DMS114 treated with DMSO at 0.1 percent for 48 hours (cell line): ENCODE measurements at regions not wholly inside any gene's neighbourhood (a gene's known extent, or its start where the extent isn't known, plus 50 kb on each side); places are given as distances from the start of the nearest gene placed in this dataset.
"Not testable (repeated sequence)": the region's sequence is repeated elsewhere in the genome, so short reads cannot be mapped to it uniquely, and the experiment has no call there.

ENCODE experiments used
- DNase-seq: peaks from one replicate; lab custom pipeline; 2025; ENCODE audit not compliant: unreplicated experiment; lab: John Stamatoyannopoulos, UW

GRCh38 chr3:75434276-75434912, 229.7 kb upstream of the FRG2C start:
- DNase-seq = not testable (repeated sequence)

GRCh38 chr3:75434913-75435793, 229.0 kb upstream of the FRG2C start:
- DNase-seq = peak; percentile 82

GRCh38 chr3:75435794-75436400, 228.2 kb upstream of the FRG2C start:
- peak; percentile 60 for DNase-seq

- not testable (repeated sequence) for DNase-seq
Observed at GRCh38 chr3:75440986-75441385, 223.1 kb upstream of the FRG2C start.

GRCh38 chr3:75444634-75445033, 219.5 kb upstream of the FRG2C start:
- DNase-seq = not testable (repeated sequence)

- DNase-seq = not testable (repeated sequence)
Observed at GRCh38 chr3:75445234-75445633, 218.9 kb upstream of the FRG2C start.

- DNase-seq = not testable (repeated sequence)
Observed at GRCh38 chr3:75446948-75447347, 217.2 kb upstream of the FRG2C start.

- not testable (repeated sequence) for DNase-seq
Observed at GRCh38 chr3:75453328-75453727, 210.8 kb upstream of the FRG2C start.

- DNase-seq = not testable (repeated sequence)
Observed at GRCh38 chr3:75453839-75454238, 210.3 kb upstream of the FRG2C start.

- not testable (repeated sequence) for DNase-seq
Observed at GRCh38 chr3:75474530-75474929, 189.6 kb upstream of the FRG2C start.

GRCh38 chr3:75496600-75496999, 167.5 kb upstream of the FRG2C start:
- not testable (repeated sequence) for DNase-seq

- DNase-seq = not testable (repeated sequence)
Observed at GRCh38 chr3:75500357-75500756, 163.8 kb upstream of the FRG2C start.

- not testable (repeated sequence) for DNase-seq
Observed at GRCh38 chr3:75502171-75502570, 162.0 kb upstream of the FRG2C start.

GRCh38 chr3:75502769-75503756, 161.1 kb upstream of the FRG2C start:
- not testable (repeated sequence) for DNase-seq

- DNase-seq = no peak
Observed at GRCh38 chr3:75506603-75507002, 157.5 kb upstream of the FRG2C start.

GRCh38 chr3:75507956-75508355, 156.2 kb upstream of the FRG2C start:
- not testable (repeated sequence) for DNase-seq

- not testable (repeated sequence) for DNase-seq
Observed at GRCh38 chr3:75527657-75528056, 136.5 kb upstream of the FRG2C start.

GRCh38 chr3:75552095-75552494, 112.0 kb upstream of the FRG2C start:
- not testable (repeated sequence) for DNase-seq

GRCh38 chr3:75564427-75564826, 99.7 kb upstream of the FRG2C start:
- DNase-seq = not testable (repeated sequence)

GRCh38 chr3:75572303-75572702, 91.8 kb upstream of the FRG2C start:
- not testable (repeated sequence) for DNase-seq
